ENCODE measurements at regions not wholly inside any gene's neighbourhood (a gene's known extent, or its start where the extent isn't known, plus 50 kb on each side); places are given as distances from the start of the nearest gene placed in this dataset.
"Not testable (repeated sequence)": the region's sequence is repeated elsewhere in the genome, so short reads cannot be mapped to it uniquely, and the experiment has no call there.

DNA sequence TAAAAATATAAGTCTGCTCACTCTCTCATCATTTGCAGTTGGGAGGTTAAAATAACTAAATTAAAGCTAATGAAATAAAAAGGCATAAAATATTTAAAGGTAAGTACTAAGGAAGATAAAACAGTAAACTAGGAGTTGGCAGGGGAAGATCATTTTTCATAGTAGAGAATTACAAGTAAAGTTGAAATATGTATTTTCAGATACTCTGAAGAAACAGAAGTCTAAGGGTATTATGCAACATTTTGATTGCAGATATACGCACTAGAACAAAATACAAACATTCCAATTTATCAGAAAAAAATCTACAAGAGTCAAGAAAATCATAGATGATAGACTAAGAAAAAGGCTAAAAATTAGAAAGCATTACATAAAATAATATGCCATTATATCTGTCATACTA, 167.6 kb upstream of the CTAGE1 start:
- ATAC-seq, result no peak
- intact Hi-C loops (cut with DNase I), result no loop called here
- TF ChIP-seq, protein P1, sequence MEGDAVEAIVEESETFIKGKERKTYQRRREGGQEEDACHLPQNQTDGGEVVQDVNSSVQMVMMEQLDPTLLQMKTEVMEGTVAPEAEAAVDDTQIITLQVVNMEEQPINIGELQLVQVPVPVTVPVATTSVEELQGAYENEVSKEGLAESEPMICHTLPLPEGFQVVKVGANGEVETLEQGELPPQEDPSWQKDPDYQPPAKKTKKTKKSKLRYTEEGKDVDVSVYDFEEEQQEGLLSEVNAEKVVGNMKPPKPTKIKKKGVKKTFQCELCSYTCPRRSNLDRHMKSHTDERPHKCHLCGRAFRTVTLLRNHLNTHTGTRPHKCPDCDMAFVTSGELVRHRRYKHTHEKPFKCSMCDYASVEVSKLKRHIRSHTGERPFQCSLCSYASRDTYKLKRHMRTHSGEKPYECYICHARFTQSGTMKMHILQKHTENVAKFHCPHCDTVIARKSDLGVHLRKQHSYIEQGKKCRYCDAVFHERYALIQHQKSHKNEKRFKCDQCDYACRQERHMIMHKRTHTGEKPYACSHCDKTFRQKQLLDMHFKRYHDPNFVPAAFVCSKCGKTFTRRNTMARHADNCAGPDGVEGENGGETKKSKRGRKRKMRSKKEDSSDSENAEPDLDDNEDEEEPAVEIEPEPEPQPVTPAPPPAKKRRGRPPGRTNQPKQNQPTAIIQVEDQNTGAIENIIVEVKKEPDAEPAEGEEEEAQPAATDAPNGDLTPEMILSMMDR (IDR thresholded peaks at IDR 0.05), result no peak
- no peaks in the 10 kb centered on the region for H3K4me1 ChIP-seq
- H3K36me3 ChIP-seq (ENCODE audit: insufficient read depth in 1 of 2, low read depth in 1 of 2), result no peaks in the 10 kb centered on the region
- no peaks in the 10 kb centered on the region for H3K9me3 ChIP-seq
- H3K27ac ChIP-seq, result no peak overlapping the region
- H3K4me3 ChIP-seq, result no peak overlapping the region
- WGBS, 3 donors, result 79 to 83% (median 80%) methylated on average over 1 of the region's 1 CpG
- DNase-seq, result no peak
- H3K27me3 ChIP-seq (ENCODE audit: insufficient read depth in 3 of 3, low read length in 2 of 3), result peaks cover 0 to 3% (median 0%) of the 10 kb centered on the region in 3 donors

DNA sequence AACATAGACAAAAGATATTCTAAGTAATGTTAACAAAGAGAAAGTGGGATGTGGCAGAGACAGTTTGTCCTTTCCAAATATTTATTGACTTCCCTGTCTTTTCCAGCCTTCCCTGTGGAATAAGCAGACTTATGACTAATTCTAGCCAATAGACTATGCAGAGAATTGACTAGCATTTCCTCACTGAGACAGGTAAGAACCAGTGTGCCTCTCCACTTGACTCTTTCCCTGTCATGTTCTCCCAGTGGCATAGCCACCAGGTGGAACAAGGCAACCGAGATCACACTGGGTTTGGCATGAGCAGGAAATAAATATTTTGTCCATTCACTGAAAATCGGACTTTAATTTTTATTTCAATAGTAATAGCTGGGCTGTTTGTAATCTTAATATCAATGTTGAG, 168.1 kb upstream of the CTAGE1 start:
- TF ChIP-seq, protein P1 (IDR thresholded peaks at IDR 0.05), result no peak
- Histone ChIP-seq H3K27me3 (ENCODE audit: insufficient read depth in 3 of 3, low read length in 2 of 3) (peaks cover 0 to 3% (median 0%) of the 10 kb centered on the region in 3 donors), H3K9me3 (no peaks in the 10 kb centered on the region), H3K4me3 (no peak overlapping the region), H3K4me1 (no peaks in the 10 kb centered on the region), H3K27ac (no peak overlapping the region), H3K36me3 (ENCODE audit: insufficient read depth in 1 of 2, low read depth in 1 of 2) (no peaks in the 10 kb centered on the region)
- intact Hi-C loops (cut with DNase I), result no loop called here
- no peak for DNase-seq
- 73 to 83% (median 75%) methylated on average over 2 of the region's 2 CpGs for WGBS, 3 donors
- no peak for ATAC-seq

DNA sequence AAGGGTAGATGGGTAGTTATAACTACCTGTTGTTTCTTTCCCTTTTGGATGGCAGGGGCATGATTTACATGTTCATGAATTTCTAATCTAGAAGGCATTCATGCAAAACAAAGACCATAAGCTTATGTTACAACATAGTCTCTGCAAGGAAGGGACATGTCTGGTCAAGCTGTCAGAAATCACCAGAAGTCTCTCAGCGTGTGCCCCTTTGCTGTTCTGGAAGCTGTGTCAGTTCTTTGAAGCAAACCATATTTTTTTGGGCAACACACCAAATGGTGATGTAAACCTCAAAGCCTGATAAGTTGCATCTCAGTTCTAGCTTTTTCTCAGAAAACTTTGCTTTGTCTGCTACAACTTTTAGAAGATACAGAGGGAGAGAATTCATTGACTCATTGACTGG, 173.5 kb upstream of the CTAGE1 start:
- TF ChIP-seq, protein P1 (IDR thresholded peaks at IDR 0.05), result no peak
- Histone ChIP-seq H3K27ac (no peak overlapping the region), H3K4me3 (no peak overlapping the region), H3K4me1 (no peaks in the 10 kb centered on the region), H3K9me3 (no peaks in the 10 kb centered on the region), H3K27me3 (ENCODE audit: insufficient read depth in 3 of 3, low read length in 2 of 3) (no peaks in the 10 kb centered on the region), H3K36me3 (ENCODE audit: insufficient read depth in 1 of 2, low read depth in 1 of 2) (no peaks in the 10 kb centered on the region)
- DNase-seq (no peak), ATAC-seq (no peak)
- intact Hi-C loops (cut with DNase I), result no loop called here
- WGBS, 3 donors, result 47 to 78% (median 75%) methylated on average over 1 of the region's 1 CpG

DNA sequence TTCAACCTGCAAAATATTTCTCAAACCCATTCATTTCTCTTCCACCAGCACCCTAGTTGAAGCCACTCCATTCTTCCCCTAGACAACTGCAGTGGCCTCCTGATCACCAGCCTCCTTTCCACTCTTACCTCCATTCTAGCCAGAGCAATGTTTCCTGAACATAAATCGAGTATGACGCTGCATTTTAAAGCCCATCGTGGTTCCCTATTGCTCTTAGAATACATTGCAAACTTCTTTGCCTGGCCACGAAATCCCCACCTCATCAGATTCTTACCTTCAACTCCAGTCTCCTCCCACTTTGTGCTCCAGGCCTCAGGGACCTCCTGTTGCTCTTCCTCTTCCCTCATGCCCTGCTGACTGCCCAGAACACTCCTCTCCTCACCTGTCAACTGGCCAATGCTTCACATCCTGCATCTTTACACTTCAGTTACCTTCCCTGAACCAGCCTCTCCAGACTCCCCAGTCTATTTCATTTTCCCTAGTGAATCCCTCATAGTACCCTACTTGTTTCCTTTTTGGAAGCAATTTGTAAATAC, 176.5 kb upstream of the CTAGE1 start:
- Histone ChIP-seq H3K36me3 (ENCODE audit: insufficient read depth in 1 of 2, low read depth in 1 of 2) (no peaks in the 10 kb centered on the region), H3K27me3 (ENCODE audit: insufficient read depth in 3 of 3, low read length in 2 of 3) (no peaks in the 10 kb centered on the region), H3K4me1 (no peaks in the 10 kb centered on the region), H3K27ac (no peak overlapping the region), H3K9me3 (no peaks in the 10 kb centered on the region), H3K4me3 (no peak overlapping the region)
- TF ChIP-seq, protein P1 (IDR thresholded peaks at IDR 0.05), result no peak
- 68 to 81% (median 70%) methylated on average over 4 of the region's 4 CpGs for WGBS, 3 donors
- ATAC-seq, result no peak
- intact Hi-C loops (cut with DNase I), result no loop called here
- no peak for DNase-seq

DNA sequence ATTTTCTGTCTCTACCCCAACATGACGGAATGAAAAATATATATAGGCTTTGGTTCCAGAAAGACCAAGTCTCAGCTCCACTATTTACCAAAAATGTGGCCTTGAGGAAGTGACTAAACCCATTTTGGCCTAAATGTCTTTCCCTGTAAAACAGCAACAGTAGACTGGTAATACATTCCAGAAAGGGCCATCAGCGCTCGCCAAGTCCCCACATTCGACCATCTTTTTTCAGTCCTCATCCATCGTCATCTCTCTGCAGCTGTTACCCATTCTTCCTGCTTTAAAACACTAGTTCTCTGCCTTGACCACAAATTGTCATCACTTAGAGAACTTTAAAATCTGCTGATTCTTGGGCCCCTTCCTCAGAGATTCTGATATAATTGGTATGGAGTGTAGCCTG, 183.8 kb upstream of the CTAGE1 start:
- 72 to 78% (median 77%) methylated on average over 5 of the region's 5 CpGs for WGBS, 3 donors

DNA sequence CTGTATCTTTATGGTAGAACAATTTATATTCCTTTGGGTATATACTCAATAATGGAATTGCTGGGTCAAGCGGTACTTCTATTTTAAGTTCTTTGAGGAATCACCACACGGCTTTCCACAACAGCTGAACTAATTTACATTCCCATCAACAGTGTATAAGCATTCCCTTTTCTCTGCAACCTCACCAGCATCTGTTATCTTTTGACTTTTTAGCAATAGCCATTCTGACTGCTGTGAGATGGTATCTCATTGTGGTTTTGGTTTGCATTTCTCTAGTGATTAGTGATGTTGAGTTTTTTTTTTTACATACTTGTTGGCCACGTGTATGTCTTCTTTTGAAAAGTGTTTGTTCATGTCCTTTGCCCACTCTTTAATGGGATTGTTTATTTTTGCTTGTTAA, 184.7 kb upstream of the CTAGE1 start:
- intact Hi-C loops (cut with DNase I); H3K4me3 ChIP-seq; H3K4me1 ChIP-seq; H3K36me3 ChIP-seq (ENCODE audit: insufficient read depth in 1 of 2, low read depth in 1 of 2); H3K27ac ChIP-seq; H3K9me3 ChIP-seq; ATAC-seq; DNase-seq; H3K27me3 ChIP-seq (ENCODE audit: insufficient read depth in 3 of 3, low read length in 2 of 3): not testable (repeated sequence)
- WGBS, 3 donors, result 64 to 78% (median 66%) methylated on average over 3 of the region's 3 CpGs

More for the DNA sequence above, 183.8 kb upstream of the CTAGE1 start:
- TF ChIP-seq, protein P1 (IDR thresholded peaks at IDR 0.05), result no peak
- H3K9me3 ChIP-seq, result no peaks in the 10 kb centered on the region
- H3K4me1 ChIP-seq, result peaks cover 3% of the 10 kb centered on the region
- intact Hi-C loops (cut with DNase I), result no loop called here
- H3K27ac ChIP-seq, result no peak overlapping the region
- H3K4me3 ChIP-seq, result no peak overlapping the region
- no peak for ATAC-seq
- H3K36me3 ChIP-seq (ENCODE audit: insufficient read depth in 1 of 2, low read depth in 1 of 2), result no peaks in the 10 kb centered on the region
- no peak for DNase-seq
- peaks cover 0 to 9% (median 0%) of the 10 kb centered on the region in 3 donors for H3K27me3 ChIP-seq (ENCODE audit: insufficient read depth in 3 of 3, low read length in 2 of 3)

Measured in psoas muscle (tissue), 7 donors.